Fibroblast of mammary gland (primary cell): ENCODE measurements at regions not wholly inside any gene's neighbourhood (a gene's known extent, or its start where the extent isn't known, plus 50 kb on each side); places are given as distances from the start of the nearest gene placed in this dataset.
"Not testable (repeated sequence)": the region's sequence is repeated elsewhere in the genome, so short reads cannot be mapped to it uniquely, and the experiment has no call there.

Source experiments
- DNase-seq: peaks from one replicate; pipeline ENCODE4 v3.0.0-alpha.2; 2010; ENCODE audit warnings: low read depth
- H3K4me3 ChIP-seq: 2 replicates; pipeline ENCODE4 v1.5.1; 2011; ENCODE audit warnings: low read depth, mild to moderate bottlenecking, low read length, moderate library complexity; ENCODE audit not compliant: control insufficient read depth
- TF ChIP-seq, protein P1 (sequence below): conservative IDR thresholded peaks from 2 replicates; pipeline ENCODE4 v1.5.1; 2011; ENCODE audit warnings: low read depth, low read length, inconsistent platforms; ENCODE audit not compliant: control insufficient read depth, insufficient read depth

DNA sequence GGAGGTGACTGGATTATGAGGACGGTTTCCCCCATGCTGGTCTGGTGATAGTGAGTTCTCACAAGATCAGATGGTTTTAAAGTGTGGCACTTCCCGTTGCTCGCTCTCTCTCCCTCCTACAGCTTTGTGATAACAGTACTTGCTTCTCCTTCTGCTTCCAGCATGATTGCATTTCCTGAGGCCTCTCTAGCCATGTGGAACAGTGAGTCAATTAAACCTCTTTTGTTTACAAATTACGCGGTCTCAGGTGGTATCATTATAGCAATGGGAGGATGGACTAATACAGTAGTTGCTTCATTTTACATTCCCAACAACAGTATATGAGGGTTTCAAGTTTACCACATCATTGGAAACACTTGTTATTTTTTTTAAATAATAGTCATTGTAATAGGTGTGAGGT, 937.3 kb upstream of the ARRDC3 start:
- DNase-seq: no peak
- TF ChIP-seq, protein P1, sequence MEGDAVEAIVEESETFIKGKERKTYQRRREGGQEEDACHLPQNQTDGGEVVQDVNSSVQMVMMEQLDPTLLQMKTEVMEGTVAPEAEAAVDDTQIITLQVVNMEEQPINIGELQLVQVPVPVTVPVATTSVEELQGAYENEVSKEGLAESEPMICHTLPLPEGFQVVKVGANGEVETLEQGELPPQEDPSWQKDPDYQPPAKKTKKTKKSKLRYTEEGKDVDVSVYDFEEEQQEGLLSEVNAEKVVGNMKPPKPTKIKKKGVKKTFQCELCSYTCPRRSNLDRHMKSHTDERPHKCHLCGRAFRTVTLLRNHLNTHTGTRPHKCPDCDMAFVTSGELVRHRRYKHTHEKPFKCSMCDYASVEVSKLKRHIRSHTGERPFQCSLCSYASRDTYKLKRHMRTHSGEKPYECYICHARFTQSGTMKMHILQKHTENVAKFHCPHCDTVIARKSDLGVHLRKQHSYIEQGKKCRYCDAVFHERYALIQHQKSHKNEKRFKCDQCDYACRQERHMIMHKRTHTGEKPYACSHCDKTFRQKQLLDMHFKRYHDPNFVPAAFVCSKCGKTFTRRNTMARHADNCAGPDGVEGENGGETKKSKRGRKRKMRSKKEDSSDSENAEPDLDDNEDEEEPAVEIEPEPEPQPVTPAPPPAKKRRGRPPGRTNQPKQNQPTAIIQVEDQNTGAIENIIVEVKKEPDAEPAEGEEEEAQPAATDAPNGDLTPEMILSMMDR: no peak
- no peak overlapping the region for H3K4me3 ChIP-seq

DNA sequence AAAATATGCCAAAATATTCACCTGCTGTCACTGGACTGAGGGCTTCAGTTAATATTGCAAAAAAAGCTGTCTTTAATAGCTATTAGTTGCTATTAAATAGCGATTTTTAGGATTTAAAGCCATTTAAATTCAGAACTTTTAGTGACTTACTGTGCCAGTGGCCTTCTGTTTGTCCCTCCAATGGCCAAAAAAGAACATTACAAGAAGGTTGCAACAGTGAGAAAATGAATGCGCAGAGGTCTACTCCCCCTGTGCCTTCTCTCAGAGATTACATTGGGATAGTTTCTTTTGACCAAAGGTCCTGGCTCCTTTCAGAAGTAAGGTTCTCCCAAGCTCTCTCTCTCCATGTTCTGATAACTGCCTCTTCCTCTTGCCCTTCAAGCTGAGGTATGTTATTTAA, 930.3 kb upstream of the ARRDC3 start:
- TF ChIP-seq, protein P1: no peak
- H3K4me3 ChIP-seq: no peak overlapping the region
- no peak for DNase-seq

DNA sequence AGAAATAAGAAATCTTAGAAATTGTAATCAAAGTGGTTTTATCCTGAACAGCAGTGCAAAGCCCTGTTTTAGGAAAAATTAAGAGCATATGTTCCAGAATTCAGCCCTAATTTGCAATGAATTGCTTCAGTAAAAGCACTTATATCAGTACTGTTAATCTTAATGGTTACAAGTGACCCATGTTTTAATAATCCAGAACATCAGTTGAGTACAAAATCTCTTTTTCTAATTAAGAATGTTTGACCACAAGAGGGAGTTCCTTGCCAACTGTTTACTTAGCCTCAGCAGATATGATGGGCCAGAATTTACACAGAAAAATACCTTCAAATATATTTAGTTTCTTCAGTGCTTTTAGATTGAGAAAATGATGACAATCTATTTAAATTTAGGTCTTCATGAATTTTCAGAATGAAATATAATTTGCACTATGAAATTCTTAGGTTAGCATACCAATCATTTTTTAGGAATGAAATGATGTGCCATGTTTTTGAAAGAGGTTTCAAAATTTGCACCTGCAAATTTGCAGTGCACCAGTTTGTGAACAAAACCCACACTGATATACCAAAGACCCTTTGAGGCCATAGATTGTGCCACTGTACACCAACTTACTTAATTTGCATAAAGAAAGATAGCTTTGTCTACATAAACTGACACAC, 926.3 kb upstream of the ARRDC3 start:
- no peak overlapping the region for H3K4me3 ChIP-seq
- DNase-seq: peak; percentile 67
- TF ChIP-seq, protein P1: peak; percentile 50

DNA sequence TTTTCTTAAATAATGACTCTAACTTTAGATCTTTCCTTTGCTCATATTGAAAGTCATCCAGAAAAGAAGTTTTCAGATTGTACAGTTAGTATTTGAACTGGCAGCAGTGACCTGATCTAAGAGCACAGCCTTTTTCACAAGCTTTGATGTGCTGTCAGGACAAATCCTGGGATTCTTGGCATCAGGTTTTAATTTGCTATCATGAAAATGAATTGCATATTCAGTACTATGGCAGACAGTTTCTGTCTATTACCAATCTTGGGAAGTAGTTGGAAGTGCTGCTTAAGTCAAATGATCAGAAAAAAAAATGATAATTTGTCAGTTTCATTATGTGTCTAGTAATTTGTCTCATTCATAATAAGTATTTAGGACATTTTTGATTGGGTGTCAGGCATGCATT, 925.6 kb upstream of the ARRDC3 start:
- DNase-seq: peak; percentile 7
- TF ChIP-seq, protein P1: no peak
- H3K4me3 ChIP-seq: no peak overlapping the region

DNA sequence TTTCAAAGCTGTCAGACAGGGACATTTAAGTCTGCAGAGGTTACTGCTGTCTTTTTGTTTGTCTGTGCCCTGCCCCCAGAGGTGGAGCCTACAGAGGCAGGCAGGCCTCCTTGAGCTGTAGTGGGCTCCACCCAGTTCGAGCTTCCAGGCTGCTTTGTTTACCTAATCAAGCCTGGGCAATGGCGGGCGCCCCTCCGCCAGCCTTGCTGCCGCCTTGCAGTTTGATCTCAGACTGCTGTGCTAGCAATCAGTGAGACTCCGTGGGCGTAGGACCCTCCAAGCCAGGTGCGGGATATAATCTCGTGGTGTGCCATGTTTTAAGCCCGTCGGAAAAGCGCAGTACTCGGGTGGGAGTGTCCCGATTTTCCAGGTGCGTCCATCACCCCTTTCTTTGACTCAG, 919.2 kb upstream of the ARRDC3 start:
- H3K4me3 ChIP-seq, DNase-seq: not testable (repeated sequence)

DNA sequence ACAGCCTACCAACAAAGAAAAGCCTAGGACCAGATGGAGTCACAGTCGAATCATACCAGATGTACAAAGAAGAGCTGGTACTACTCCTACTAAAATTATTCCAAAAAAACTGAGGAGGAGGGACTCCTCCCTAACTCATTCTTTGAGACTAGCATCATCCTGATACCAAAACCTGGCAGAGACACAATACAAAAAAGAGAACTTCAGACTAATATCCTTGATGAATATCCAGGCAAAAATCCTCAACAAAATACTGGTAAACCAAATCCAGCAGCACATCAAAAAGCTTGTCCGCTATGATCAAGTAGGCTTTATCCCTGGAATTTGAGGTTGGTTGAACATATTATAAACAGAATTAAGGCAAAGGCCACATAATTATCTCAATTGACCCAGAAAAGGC, 900.4 kb upstream of the ARRDC3 start:
- peak; percentile 6 for DNase-seq
- TF ChIP-seq, protein P1: no peak
- H3K4me3 ChIP-seq: no peak overlapping the region

DNA sequence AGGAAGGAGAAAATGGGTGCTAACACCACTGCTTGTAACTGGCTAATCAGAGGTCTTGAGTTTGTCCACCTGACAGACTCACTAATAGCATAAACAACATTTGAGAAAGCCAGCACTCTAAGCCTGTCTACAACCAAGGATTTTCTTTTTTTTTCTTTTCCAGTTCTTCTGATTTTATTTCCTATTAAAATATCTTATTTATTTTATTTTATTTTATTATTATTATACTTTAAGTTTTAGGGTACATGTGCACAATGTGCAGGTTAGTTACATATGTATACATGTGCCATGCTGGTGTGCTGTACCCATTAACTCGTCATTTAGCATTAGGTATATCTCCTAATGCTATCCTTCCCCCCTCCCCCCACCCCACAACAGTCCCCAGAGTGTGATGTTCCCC, 888.6 kb upstream of the ARRDC3 start:
- not testable (repeated sequence) for H3K4me3 ChIP-seq, DNase-seq

DNA sequence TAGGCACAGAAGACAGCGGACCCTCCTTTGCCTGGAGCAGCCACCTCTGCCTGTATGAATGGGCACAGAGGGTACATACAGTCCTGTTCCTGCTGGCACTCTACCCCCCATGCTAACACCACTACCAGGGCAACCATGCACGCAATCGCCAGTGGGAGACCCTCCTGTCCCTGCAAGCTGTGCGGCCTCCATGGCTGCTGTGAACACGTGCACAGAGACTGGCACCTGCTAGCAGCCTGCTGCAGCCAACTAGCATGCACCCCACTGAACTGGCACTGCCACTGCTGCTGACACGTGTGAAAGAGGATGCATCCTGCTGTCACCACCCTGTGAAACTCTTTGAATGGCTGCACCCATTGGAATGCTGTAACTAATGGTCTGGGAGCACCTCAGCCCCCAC, 885.2 kb upstream of the ARRDC3 start:
- TF ChIP-seq, protein P1: no peak
- no peak overlapping the region for H3K4me3 ChIP-seq
- DNase-seq: no peak
